A549 (cell line): ENCODE measurements at regions not wholly inside any gene's neighbourhood (a gene's known extent, or its start where the extent isn't known, plus 50 kb on each side); places are given as distances from the start of the nearest gene placed in this dataset.

Experiments used
- ATAC-seq, 2 experiments: fragments of 200-7000 bp in 1 of 2; fragments of >200 bp in 1 of 2; cut with Nextera tagmentation in 1 of 2; cut with Tn5 transposase in 1 of 2; 3 replicates each; pipeline versions ENCODE4 v1.8.0 to v1.9.1; 2018 to 2020; ENCODE audit warnings: mild to moderate bottlenecking in 1 of 2, moderate library complexity in 1 of 2
- CTCF ChIA-PET: fragments of 300-600 bp; sonication (Branson Sonifier 250); formaldehyde crosslinking; extraction: SDS; loops from one replicate; lab custom pipeline; 2021; ENCODE audit warnings: antibody characterized with exemption, inconsistent platforms; lab: Yijun Ruan, JAX
- POLR2A ChIA-PET: fragments of 350-600 bp; formaldehyde crosslinking; extraction: SDS; loops from one replicate; lab custom pipeline; 2021; ENCODE audit warnings: antibody characterized with exemption, inconsistent platforms; lab: Yijun Ruan, JAX
- DNase-seq, 2 experiments: peaks; one replicate each; pipeline versions ENCODE4 v3.0.0 to v3.0.0-alpha.2; 2011 to 2016; ENCODE audit warnings: low read depth in 1 of 2, low spot score in 1 of 2
- FAIRE-seq: peaks from 2 replicates; lab custom pipeline; 2011; peaks lifted over from hg19 to GRCh38; lab: Jason Lieb, UNC
- H3K27ac ChIP-seq, 2 experiments: fragments of >200 bp; sonication (Bioruptor Twin); formaldehyde crosslinking; 3 replicates each; pipeline ENCODE4 v1.5.1; 2016 to 2017
- H3K4me1 ChIP-seq: fragments of >200 bp; sonication (Bioruptor Twin); formaldehyde crosslinking; 3 replicates; pipeline ENCODE4 v1.6.1; 2016
- H3K4me2 ChIP-seq: fragments of >200 bp; sonication (Bioruptor Twin); formaldehyde crosslinking; 3 replicates; pipeline ENCODE4 v1.6.1; 2016
- H3K4me3 ChIP-seq: fragments of >200 bp; sonication (Bioruptor Twin); formaldehyde crosslinking; 3 replicates; pipeline ENCODE4 v1.5.1; 2016
- H3K9me3 ChIP-seq: fragments of >200 bp; sonication (Bioruptor Twin); formaldehyde crosslinking; 3 replicates; pipeline ENCODE4 v1.6.1; 2016
- ATOH8 ChIP-seq: fragments of 250-450 bp; sonication (Bioruptor Pico); IDR thresholded peaks from 2 replicates; pipeline ENCODE4 v1.5.0; 2020; ENCODE audit warnings: low read depth, mild to moderate bottlenecking, moderate library complexity
- BCL3 ChIP-seq: fragments of >200 bp; sonication (Bioruptor Twin); formaldehyde crosslinking; IDR thresholded peaks from 3 replicates; pipeline ENCODE4 v1.6.1; 2016
- BHLHE40 ChIP-seq: IDR thresholded peaks from 2 replicates; pipeline ENCODE4 v1.6.1; 2012; ENCODE audit warnings: low read depth, low read length, inconsistent platforms
- CEBPB ChIP-seq, 2 experiments: fragments of >200 bp in 1 of 2; sonication (Bioruptor Twin) in 1 of 2; formaldehyde crosslinking in 1 of 2; IDR thresholded peaks; 2 replicates each; pipeline ENCODE4 v1.6.1; 2012 to 2016
- CHD2 ChIP-seq: fragments of 150-350 bp; IDR thresholded peaks from 2 replicates; pipeline ENCODE4 v1.6.1; 2014; ENCODE audit warnings: low read length; ENCODE audit not compliant: partially characterized antibody
- ELK1 ChIP-seq: fragments of 150-350 bp; IDR thresholded peaks from 2 replicates; pipeline ENCODE4 v1.6.1; 2014; ENCODE audit warnings: low read depth, mild to moderate bottlenecking, low read length
- EP300 ChIP-seq, 2 experiments: fragments of >200 bp; sonication (Bioruptor Twin); formaldehyde crosslinking; IDR thresholded peaks; 2 replicates in 1 of 2; 3 replicates in 1 of 2; pipeline ENCODE4 v1.6.1; 2016 to 2017
- ESRRA ChIP-seq: fragments of 150-350 bp; IDR thresholded peaks from 2 replicates; pipeline ENCODE4 v1.6.1; 2014; ENCODE audit warnings: mild to moderate bottlenecking, low read length, borderline replicate concordance
- FOSL2 ChIP-seq, 2 experiments: fragments of 450-650 bp in 1 of 2; fragments of >200 bp in 1 of 2; sonication (Bioruptor Twin) in 1 of 2; formaldehyde crosslinking; IDR thresholded peaks; 2 replicates each; pipeline versions ENCODE4 v1.5.0 to v1.6.1; 2016 to 2020; ENCODE audit warnings: mild to moderate bottlenecking in 1 of 2, moderate library complexity in 1 of 2
- FOXS1 ChIP-seq: fragments of 250-450 bp; sonication (Bioruptor Pico); IDR thresholded peaks from 2 replicates; pipeline ENCODE4 v1.5.0; 2020; ENCODE audit warnings: mild to moderate bottlenecking, moderate library complexity
- GATA3 ChIP-seq: IDR thresholded peaks from 2 replicates; pipeline ENCODE4 v1.6.1; 2012; ENCODE audit warnings: borderline replicate concordance
- HES2 ChIP-seq: fragments of >200 bp; sonication (Bioruptor Twin); formaldehyde crosslinking; IDR thresholded peaks from 2 replicates; pipeline ENCODE4 v1.6.1; 2016
- HOXA7 ChIP-seq: fragments of 250-450 bp; sonication (Bioruptor Pico); IDR thresholded peaks from 2 replicates; pipeline ENCODE4 v1.5.0; 2020; ENCODE audit warnings: mild to moderate bottlenecking, moderate library complexity
- JUN ChIP-seq, 2 experiments: fragments of >200 bp; sonication (Bioruptor Twin); formaldehyde crosslinking; IDR thresholded peaks; 2 replicates in 1 of 2; 3 replicates in 1 of 2; pipeline ENCODE4 v1.6.1; 2016 to 2017
- JUNB ChIP-seq: fragments of >200 bp; sonication (Bioruptor Twin); formaldehyde crosslinking; IDR thresholded peaks from 2 replicates; pipeline ENCODE4 v1.6.1; 2016
- MAFK ChIP-seq: fragments of 450-650 bp; IDR thresholded peaks from 2 replicates; pipeline ENCODE4 v1.6.1; 2014; ENCODE audit not compliant: partially characterized antibody
- MYC ChIP-seq: IDR thresholded peaks from 2 replicates; pipeline ENCODE4 v1.6.1; 2012; ENCODE audit warnings: mild to moderate bottlenecking, inconsistent platforms, low read length, improper control_type of control experiment, borderline replicate concordance
- POLR2A ChIP-seq: IDR thresholded peaks from 2 replicates; pipeline ENCODE4 v1.6.1; 2012; ENCODE audit warnings: mild to moderate bottlenecking, low read length
- RAD21 ChIP-seq, 2 experiments: fragments of >200 bp in 1 of 2; sonication (Bioruptor Twin) in 1 of 2; formaldehyde crosslinking in 1 of 2; IDR thresholded peaks in 1 of 2; conservative IDR thresholded peaks in 1 of 2; 2 replicates in 1 of 2; 3 replicates in 1 of 2; pipeline ENCODE4 v1.6.1; 2012 to 2018; ENCODE audit warnings: inconsistent platforms in 1 of 2
- RCOR1 ChIP-seq: fragments of 150-350 bp; IDR thresholded peaks from 2 replicates; pipeline ENCODE4 v1.6.1; 2014; ENCODE audit warnings: antibody characterized with exemption, low read length, low read depth
- RNF2 ChIP-seq: fragments of 200-600 bp; sonication (generic); IDR thresholded peaks from 2 replicates; pipeline ENCODE4 v1.6.1; 2016; ENCODE audit warnings: low read depth, mild to moderate bottlenecking, antibody characterized with exemption, moderate library complexity, borderline replicate concordance
- SMC3 ChIP-seq: fragments of >200 bp; sonication (Bioruptor Twin); formaldehyde crosslinking; IDR thresholded peaks from 3 replicates; pipeline ENCODE4 v1.6.1; 2018; ENCODE audit warnings: inconsistent platforms
- SREBF2 ChIP-seq: fragments of 450-650 bp; IDR thresholded peaks from 2 replicates; pipeline ENCODE4 v1.6.1; 2014; ENCODE audit warnings: mild to moderate bottlenecking, moderate library complexity
- TFCP2L1 ChIP-seq: fragments of 250-450 bp; sonication (Bioruptor Pico); IDR thresholded peaks from 2 replicates; pipeline ENCODE4 v1.5.0; 2021; ENCODE audit warnings: mild to moderate bottlenecking
- TP53 ChIP-seq: fragments of 250-450 bp; sonication (Bioruptor Pico); IDR thresholded peaks from 2 replicates; pipeline ENCODE4 v1.5.0; 2021; ENCODE audit warnings: mild to moderate bottlenecking, moderate library complexity
- USF2 ChIP-seq: fragments of 450-650 bp; IDR thresholded peaks from 2 replicates; pipeline ENCODE4 v1.6.1; 2014; ENCODE audit warnings: antibody characterized with exemption
- ZC3H11A ChIP-seq: fragments of 450-650 bp; IDR thresholded peaks from 2 replicates; pipeline ENCODE4 v1.6.1; 2014; ENCODE audit warnings: antibody characterized with exemption, mild to moderate bottlenecking
- ZFP36 ChIP-seq: fragments of 450-650 bp; IDR thresholded peaks from 2 replicates; pipeline ENCODE4 v1.6.1; 2014; ENCODE audit warnings: borderline replicate concordance; ENCODE audit not compliant: partially characterized antibody
- ZNF302 ChIP-seq: fragments of 250-450 bp; sonication (Bioruptor Pico); IDR thresholded peaks from 2 replicates; pipeline ENCODE4 v1.9.0; 2021; ENCODE audit warnings: inconsistent platforms, mild to moderate bottlenecking, moderate library complexity
- ZSCAN20 ChIP-seq: fragments of 250-450 bp; sonication (Bioruptor Pico); IDR thresholded peaks from 2 replicates; pipeline ENCODE4 v1.8.0; 2022; ENCODE audit warnings: mild to moderate bottlenecking, moderate library complexity
- WGBS: methylation state at CpG from one replicate; pipeline ENCODE4 v1.1.6; 2017; ENCODE audit errors: missing lambda C conversion rate; 5-methylcytosine and 5-hydroxymethylcytosine counted together

GRCh38 chr11:70820311-70820710 lies 422.0 kb downstream of the CTTN start:
- H3K9me3 ChIP-seq = no peaks in the 10 kb centered on the region
- no peak overlapping the region for H3K4me3 ChIP-seq
- CTCF ChIA-PET = interaction anchor here (1.1 to 1.7 kb wide), 2 partner anchors 14 to 233 kb away, joined by 3 to 5 read pairs; no protein-coding TSS in a partner anchor
- whole genome bisulfite sequencing = 93% methylated on average over 35 of the region's 35 CpGs
- FAIRE-seq (no peak), ATAC-seq (no peak), DNase-seq (no peak)
- no peak overlapping the region for H3K4me2 ChIP-seq
- H3K27ac ChIP-seq = no peak overlapping the region
- TF ChIP-seq TP53 (CRISPR knock-in tag) (no peak), RNF2 (no peak), SMC3 (no peak), ESRRA (no peak), USF2 (no peak), ELK1 (no peak)
- no peaks in the 10 kb centered on the region for H3K4me1 ChIP-seq
- POLR2A ChIA-PET = no interaction called here

- no peak overlapping the region for H3K27ac ChIP-seq
- H3K4me2 ChIP-seq = no peak overlapping the region
- 88% methylated on average over 14 of the region's 14 CpGs for WGBS
- H3K9me3 ChIP-seq = no peaks in the 10 kb centered on the region
- H3K4me1 ChIP-seq = no peaks in the 10 kb centered on the region
- DNase-seq = no peak
- FAIRE-seq = no peak
- ChIA-PET CTCF (interaction anchor here (1.7 kb wide), 1 partner anchor 14 kb away, joined by 5 read pairs; no protein-coding TSS in a partner anchor), POLR2A (no interaction called here)
- H3K4me3 ChIP-seq = no peak overlapping the region
- no peak for ATAC-seq
- TF ChIP-seq CEBPB (IDR thresholded peaks at IDR 0.05) (no peak), ZSCAN20 (CRISPR knock-in tag) (no peak), ATOH8 (CRISPR knock-in tag) (no peak), MYC (no peak), MAFK (no peak), SREBF2 (no peak), ZC3H11A (no peak), ZFP36 (no peak), EP300 (IDR thresholded peaks at IDR 0.05) (no peak)
These were observed 422.4 kb downstream of the CTTN start for GRCh38 chr11:70820712-70821111.

- ATAC-seq = no peak
- DNase-seq = no peak
- Histone ChIP-seq H3K27ac (no peak overlapping the region), H3K4me2 (no peak overlapping the region), H3K4me3 (no peak overlapping the region), H3K4me1 (no peaks in the 10 kb centered on the region), H3K9me3 (no peaks in the 10 kb centered on the region)
- ChIA-PET POLR2A (no interaction called here), CTCF (interaction anchor here (1.1 to 4.0 kb wide), 3 partner anchors 9 to 549 kb away, joined by 3 to 20 read pairs (median 3); no protein-coding TSS in a partner anchor)
- no peak for TF ChIP-seq HES2
- TF ChIP-seq RAD21 (conservative IDR thresholded peaks at IDR 0.05 in 1 of 2, IDR thresholded peaks at IDR 0.05 in 1 of 2) = no peak
- TF ChIP-seq ZSCAN20 (CRISPR knock-in tag) = no peak
- TF ChIP-seq ATOH8 (CRISPR knock-in tag) = no peak
- TF ChIP-seq GATA3 = no peak
- no peak for TF ChIP-seq TFCP2L1 (CRISPR knock-in tag)
- TF ChIP-seq SMC3 = no peak
- TF ChIP-seq ZNF302 = no peak
- no peak for TF ChIP-seq BHLHE40
- TF ChIP-seq JUN (IDR thresholded peaks at IDR 0.05) = no peak
- no peak for TF ChIP-seq RCOR1
- no peak for TF ChIP-seq FOSL2 (IDR thresholded peaks at IDR 0.05)
- TF ChIP-seq FOSL2 (CRISPR knock-in tag; IDR thresholded peaks at IDR 0.05) = no peak
- TF ChIP-seq JUNB = no peak
- no peak for TF ChIP-seq POLR2A
- TF ChIP-seq FOXS1 (CRISPR knock-in tag) = no peak
- TF ChIP-seq HOXA7 (CRISPR knock-in tag) = no peak
- TF ChIP-seq BCL3 = no peak
- TF ChIP-seq CHD2 = no peak
- TF ChIP-seq CEBPB (IDR thresholded peaks at IDR 0.05) = no peak
- no peak for TF ChIP-seq ELK1
- no peak for FAIRE-seq
- 86% methylated on average over 7 of the region's 7 CpGs for WGBS
These were observed 425.4 kb downstream of the CTTN start for GRCh38 chr11:70823771-70824170.
